ENCODE measurements at regions not wholly inside any gene's neighbourhood (a gene's known extent, or its start where the extent isn't known, plus 50 kb on each side); places are given as distances from the start of the nearest gene placed in this dataset.

DNA sequence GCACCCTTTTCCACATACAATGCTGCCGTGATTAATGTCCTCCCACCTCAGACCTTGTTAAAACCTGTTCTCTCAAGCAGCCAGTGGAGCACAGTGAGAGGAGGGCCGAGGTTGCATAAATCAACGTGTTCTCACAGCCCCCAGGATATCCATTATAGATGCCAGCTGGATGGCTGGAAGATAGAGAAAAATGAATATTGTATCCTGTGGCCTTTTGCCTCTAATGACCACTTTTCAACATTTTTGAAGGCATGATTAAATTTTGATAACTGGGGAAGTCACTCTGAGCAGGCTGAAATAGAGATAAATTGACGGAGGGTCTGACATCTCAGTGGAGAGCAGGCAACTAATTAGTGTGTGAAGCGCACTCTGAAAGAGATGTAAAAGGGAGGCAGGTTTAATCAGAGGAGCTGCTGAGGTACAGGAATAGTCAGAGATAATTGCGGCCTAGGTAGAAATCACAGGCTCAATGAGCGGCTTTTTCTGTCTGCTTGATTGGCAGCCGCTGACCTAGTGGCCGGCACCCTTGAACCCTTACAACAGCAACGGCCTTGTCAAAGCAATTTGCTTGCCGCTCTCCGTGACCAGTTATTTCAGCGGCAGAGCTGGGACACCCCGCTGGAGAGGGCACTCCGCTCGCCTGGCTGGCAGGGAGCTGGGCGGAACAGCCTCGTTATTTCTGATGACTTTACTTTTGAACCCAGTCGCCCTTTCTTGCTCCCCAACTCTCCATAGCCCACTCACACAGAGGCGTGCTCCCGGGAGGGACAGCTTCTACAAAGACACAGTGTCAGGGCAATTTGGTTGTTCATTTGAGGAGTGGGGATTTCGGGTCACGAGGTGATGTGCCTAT, 560.7 kb downstream of the PSAT1 start:
- H3K36me3 ChIP-seq: no peaks in the 10 kb centered on the region
- ATAC-seq (no peak), DNase-seq (peak in 1 of 6 donors; percentile 18), FAIRE-seq (no peak)
- no peak overlapping the region for H3K27ac ChIP-seq
- H3K4me1 ChIP-seq: no peaks in the 10 kb centered on the region
- 76 to 79% methylated on average over 23 of the region's 23 CpGs for WGBS, 2 donors
- TF ChIP-seq, protein P1, sequence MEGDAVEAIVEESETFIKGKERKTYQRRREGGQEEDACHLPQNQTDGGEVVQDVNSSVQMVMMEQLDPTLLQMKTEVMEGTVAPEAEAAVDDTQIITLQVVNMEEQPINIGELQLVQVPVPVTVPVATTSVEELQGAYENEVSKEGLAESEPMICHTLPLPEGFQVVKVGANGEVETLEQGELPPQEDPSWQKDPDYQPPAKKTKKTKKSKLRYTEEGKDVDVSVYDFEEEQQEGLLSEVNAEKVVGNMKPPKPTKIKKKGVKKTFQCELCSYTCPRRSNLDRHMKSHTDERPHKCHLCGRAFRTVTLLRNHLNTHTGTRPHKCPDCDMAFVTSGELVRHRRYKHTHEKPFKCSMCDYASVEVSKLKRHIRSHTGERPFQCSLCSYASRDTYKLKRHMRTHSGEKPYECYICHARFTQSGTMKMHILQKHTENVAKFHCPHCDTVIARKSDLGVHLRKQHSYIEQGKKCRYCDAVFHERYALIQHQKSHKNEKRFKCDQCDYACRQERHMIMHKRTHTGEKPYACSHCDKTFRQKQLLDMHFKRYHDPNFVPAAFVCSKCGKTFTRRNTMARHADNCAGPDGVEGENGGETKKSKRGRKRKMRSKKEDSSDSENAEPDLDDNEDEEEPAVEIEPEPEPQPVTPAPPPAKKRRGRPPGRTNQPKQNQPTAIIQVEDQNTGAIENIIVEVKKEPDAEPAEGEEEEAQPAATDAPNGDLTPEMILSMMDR (IDR thresholded peaks at IDR 0.05): no peak
- intact Hi-C loops (cut with DNase I): no loop called here
- H3K4me3 ChIP-seq: no peak overlapping the region
- H3K9me3 ChIP-seq: no peaks in the 10 kb centered on the region
- H3K27me3 ChIP-seq: no peaks in the 10 kb centered on the region

DNA sequence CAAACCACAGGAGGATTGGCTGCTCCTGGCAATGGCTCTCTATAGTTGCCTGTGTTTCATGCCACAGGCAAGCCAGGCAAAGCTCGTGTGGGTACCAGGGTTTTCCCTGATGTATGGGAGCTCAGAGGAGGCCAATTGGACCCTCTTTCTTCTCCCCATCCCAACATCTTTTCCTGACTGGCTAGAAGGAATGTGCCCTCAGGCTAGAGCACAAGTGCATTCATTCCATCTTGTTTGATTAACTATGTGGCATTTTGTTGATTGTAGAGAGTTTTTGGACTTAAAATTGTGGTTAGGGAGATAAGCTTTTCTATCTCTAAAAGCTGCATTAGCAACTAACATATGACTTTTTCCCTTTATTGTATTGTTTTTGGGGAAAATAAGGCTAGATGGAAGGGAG, 561.3 kb downstream of the PSAT1 start:
- Histone ChIP-seq H3K4me1 (no peaks in the 10 kb centered on the region), H3K4me3 (no peak overlapping the region), H3K27me3 (no peaks in the 10 kb centered on the region), H3K36me3 (no peaks in the 10 kb centered on the region), H3K27ac (no peak overlapping the region), H3K9me3 (no peaks in the 10 kb centered on the region)
- FAIRE-seq (no peak), DNase-seq (no peak), ATAC-seq (no peak)
- WGBS, 2 donors: 48 to 53% methylated on average over 1 of the region's 1 CpG
- TF ChIP-seq, protein P1 (IDR thresholded peaks at IDR 0.05): no peak
- intact Hi-C loops (cut with DNase I): no loop called here

DNA sequence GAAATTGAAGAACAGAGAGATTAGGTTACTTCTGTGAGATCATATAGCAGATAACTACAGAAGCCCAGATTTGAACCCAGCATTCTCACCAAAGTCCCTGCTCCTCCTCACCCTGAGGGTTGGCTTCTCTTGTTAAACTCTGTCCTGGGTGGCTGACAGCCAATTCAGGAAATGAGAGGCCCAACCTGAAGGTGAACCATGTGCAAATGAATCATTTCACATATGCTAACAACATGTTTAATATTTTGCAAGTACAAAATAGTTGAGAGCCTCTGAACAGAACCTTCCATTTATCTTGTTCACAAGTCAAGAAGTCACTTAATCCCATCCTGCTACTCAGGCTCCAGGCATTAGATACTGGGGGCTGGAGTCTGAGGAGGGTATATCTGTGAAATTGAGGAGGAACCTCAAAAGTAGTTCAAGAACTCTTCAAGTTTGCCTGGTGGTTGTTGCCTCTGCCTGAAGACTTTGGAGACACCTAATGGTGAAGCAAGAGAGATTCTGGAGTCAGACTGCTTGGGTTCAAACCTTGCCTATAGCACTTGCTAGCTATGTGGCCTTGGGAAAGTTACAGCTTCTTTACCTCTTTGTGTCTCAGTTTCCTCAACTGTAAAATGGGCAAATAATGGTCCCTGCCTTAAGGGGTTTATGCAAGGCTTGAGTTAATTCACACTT, 564.0 kb downstream of the PSAT1 start:
- intact Hi-C loops (cut with DNase I): no loop called here
- no peak for ATAC-seq
- no peak for FAIRE-seq
- H3K4me1 ChIP-seq: no peaks in the 10 kb centered on the region
- H3K36me3 ChIP-seq: no peaks in the 10 kb centered on the region
- TF ChIP-seq, protein P1 (IDR thresholded peaks at IDR 0.05): no peak
- no peak overlapping the region for H3K4me3 ChIP-seq
- no peak for DNase-seq
- H3K27me3 ChIP-seq: no peaks in the 10 kb centered on the region
- no peaks in the 10 kb centered on the region for H3K9me3 ChIP-seq
- no peak overlapping the region for H3K27ac ChIP-seq

DNA sequence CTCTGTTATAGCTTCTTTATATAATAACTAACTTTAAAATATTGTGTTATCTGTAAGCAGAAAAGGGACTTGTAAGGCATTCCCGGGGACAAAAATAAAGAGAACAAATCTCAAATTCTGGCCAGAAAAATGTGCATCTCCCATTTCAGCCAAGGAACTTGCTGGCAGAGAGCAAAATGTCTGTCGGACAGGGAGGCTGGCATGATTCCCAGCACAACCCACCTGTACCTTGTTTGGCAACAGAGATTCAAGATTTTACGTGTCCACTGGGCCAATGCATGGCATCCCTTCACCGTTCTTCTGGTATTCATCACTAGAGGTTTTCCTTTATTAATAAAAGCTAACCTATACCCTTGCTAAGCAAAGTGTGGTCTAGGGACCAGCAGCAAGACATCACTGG, 566.6 kb downstream of the PSAT1 start:
- no peaks in the 10 kb centered on the region for H3K36me3 ChIP-seq
- no peak overlapping the region for H3K27ac ChIP-seq
- intact Hi-C loops (cut with DNase I): no loop called here
- H3K4me1 ChIP-seq: no peaks in the 10 kb centered on the region
- no peak for ATAC-seq
- TF ChIP-seq, protein P1 (IDR thresholded peaks at IDR 0.05): no peak
- H3K9me3 ChIP-seq: no peaks in the 10 kb centered on the region
- no peak overlapping the region for H3K4me3 ChIP-seq
- 63 to 86% methylated on average over 4 of the region's 4 CpGs for WGBS, 2 donors
- no peaks in the 10 kb centered on the region for H3K27me3 ChIP-seq
- DNase-seq: no peak
- no peak for FAIRE-seq

DNA sequence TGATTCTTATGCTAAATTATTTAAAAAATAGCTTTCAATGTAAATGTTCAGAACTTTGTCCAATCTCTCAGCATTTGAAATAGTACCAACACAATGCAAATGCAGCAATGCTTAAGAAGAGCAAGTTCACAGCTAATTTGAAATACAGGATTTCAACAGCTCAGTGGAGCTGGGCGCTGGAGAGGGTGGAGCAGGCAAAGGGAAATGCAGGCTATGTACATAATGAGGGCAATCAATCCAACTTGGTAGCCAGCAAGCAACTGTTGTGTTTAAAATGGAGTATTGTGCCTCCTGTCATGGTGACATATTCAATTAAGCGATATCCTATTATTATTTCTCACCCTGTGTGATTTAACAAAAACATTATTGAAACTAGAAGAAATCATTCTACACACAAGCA, 568.8 kb downstream of the PSAT1 start:
- Histone ChIP-seq H3K27me3 (no peaks in the 10 kb centered on the region), H3K4me1 (no peaks in the 10 kb centered on the region), H3K36me3 (no peaks in the 10 kb centered on the region), H3K4me3 (no peak overlapping the region), H3K9me3 (no peaks in the 10 kb centered on the region), H3K27ac (no peak overlapping the region)
- intact Hi-C loops (cut with DNase I): no loop called here
- no peak for FAIRE-seq
- no peak for DNase-seq
- TF ChIP-seq, protein P1 (IDR thresholded peaks at IDR 0.05): no peak
- 61 to 71% methylated on average over 2 of the region's 2 CpGs for WGBS, 2 donors
- ATAC-seq: no peak

Data from pancreas (tissue), 10 donors.